SW480 (cell line): ENCODE measurements at regions not wholly inside any gene's neighbourhood (a gene's known extent, or its start where the extent isn't known, plus 50 kb on each side); places are given as distances from the start of the nearest gene placed in this dataset.

ENCODE experiments used
- DNase-seq: peaks from one replicate; pipeline ENCODE4 v3.0.0-alpha.2; 2016; ENCODE audit warnings: low spot score

DNA sequence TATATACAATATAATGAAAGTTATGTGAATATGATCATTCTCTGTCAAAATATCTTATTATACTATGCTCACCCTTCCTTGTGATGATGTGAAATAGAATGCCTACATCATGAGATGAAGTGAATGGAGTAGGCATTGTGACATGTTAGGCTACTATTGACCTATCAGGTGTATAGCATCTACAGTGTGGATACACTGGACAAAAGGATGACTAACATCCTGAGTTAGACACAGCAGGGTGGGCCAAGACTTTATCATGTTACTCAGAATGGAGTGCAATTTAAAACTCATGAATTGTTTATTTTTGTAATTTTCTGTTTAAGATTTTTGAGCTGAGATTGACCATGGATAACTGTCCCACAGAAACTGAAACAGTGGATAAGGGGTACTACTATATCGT is 53.4 kb upstream of the NAV3 start:
- DNase-seq: no peak

DNA sequence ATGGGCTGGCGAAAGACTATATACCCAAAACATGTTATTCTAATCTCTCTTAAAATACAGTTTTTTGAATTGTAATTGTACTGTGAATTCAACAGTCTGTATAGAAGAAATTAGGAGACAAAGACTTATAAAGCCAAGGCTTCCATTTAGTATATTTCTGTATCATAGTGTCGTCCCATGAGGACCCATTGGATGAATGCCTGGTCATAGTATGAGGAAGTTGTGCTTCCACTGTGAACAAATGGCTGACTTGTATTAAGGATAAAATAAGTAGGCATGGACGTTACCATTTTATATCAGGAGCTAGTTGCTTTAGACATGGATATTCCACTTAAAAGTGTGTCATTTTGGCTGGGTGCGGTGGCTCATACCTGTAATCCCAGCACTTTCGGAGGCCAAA is 55.9 kb upstream of the NAV3 start:
- no peak for DNase-seq

GRCh38 chr12:77772676-77773298 is 57.9 kb upstream of the NAV3 start:
- DNase-seq: no peak

DNA sequence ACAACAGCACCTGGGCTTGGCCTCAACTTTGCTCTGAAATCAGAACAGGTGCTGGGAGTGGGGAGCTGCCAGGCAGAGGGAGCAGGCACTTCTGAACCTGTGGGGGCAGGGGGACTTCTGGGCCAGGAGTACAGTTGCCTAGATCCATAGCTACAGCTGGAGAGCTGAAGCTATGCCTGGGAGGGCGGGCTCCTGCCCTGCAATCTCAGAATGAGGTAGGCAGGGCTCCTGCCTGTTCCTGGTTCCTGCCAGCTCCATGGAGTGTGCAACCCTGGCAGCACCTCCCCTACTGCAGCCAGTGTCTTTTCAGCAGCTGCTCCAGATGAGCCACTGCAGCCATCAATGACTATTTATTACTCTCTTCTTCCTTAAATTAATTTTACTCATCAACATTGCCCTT is 62.1 kb upstream of the NAV3 start:
- DNase-seq: no peak

- no peak for DNase-seq
Measured at GRCh38 chr12:77767756-77768343, 62.8 kb upstream of the NAV3 start.

DNA sequence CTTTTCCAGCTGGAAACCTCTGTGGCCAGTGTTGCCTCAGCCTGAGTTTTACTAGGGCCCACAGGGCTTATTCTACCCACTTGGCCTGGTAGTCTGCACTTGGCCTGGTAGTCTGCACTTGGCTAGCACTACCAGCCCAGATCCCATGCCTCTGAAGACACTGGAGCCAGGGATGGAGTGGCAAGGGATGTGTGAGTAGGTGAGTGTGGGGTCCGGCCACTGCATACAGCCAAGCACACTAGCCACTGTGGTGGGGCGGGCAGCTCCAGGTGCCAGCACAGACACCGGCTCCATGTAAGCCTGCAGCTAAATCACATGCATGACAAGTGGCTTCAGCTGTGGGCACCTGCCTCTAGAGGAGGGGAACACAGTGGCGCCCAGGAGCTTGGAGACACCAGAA is 63.4 kb upstream of the NAV3 start:
- DNase-seq: no peak

- DNase-seq: no peak
Measured at GRCh38 chr12:77766224-77766623, 64.5 kb upstream of the NAV3 start.

- no peak for DNase-seq
Measured at GRCh38 chr12:77761286-77761685, 69.4 kb upstream of the NAV3 start.

- DNase-seq: no peak
Measured at GRCh38 chr12:77760271-77761025, 70.2 kb upstream of the NAV3 start.

DNA sequence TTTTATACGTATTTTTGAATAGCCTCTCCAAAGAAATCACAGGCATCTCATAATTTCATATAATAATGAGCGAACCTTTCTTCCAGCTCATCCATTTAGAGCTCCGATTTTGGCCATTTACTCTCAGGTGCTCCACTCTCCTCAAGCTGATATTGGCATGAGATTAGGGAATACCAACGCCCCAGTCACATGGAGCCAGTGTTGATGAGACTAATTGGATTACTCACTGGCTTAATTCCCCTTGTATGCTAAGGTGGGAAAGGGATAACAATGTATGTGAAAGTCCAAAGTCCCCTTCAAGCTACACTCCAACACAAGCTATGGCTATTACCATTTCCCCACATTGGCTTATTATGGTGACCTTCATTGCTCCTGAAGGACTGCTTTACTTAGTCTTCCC is 76.6 kb upstream of the NAV3 start:
- DNase-seq: peak; percentile 25

GRCh38 chr12:77751939-77752338 is 78.8 kb upstream of the NAV3 start:
- DNase-seq: peak; percentile 77

GRCh38 chr12:77746096-77746495 is 84.6 kb upstream of the NAV3 start:
- peak; percentile 75 for DNase-seq

DNA sequence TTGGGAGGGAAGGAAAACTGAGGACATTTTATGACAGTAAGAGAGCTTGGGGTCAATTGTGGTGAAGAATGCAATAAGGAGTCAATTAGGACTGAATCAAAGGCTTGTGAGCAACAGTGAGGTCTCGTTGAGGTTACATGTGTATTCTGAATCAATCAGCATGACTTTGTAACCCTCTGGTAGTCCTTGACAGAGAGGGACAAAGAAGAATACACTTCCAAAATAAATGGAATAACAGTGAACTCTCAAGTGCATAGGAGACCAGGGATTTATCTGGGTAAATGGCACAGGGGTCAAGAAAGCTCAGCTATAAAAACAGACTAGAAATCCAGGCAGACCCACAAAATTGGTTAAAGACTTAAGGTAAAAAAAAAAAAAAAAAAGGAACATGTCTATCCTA is 85.1 kb upstream of the NAV3 start:
- DNase-seq: no peak

DNA sequence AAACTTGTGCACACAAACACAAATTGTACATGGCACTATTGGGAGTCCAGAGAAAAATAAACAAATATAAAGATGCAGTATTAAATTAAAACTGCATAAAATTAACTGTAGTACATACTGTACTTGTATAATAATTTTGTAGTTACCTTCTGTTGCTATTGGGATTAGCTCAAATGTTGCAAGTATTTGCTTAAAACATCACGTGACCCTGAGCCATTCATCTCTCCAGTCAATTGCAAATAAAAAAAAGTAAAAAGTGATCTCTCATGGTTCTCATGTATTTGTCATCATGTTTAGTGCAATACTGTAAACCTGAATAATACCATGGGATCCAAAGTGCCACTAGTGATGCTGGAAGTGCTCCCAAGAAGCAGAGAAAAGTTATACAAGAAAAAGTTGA is 88.1 kb upstream of the NAV3 start:
- DNase-seq: no peak

DNA sequence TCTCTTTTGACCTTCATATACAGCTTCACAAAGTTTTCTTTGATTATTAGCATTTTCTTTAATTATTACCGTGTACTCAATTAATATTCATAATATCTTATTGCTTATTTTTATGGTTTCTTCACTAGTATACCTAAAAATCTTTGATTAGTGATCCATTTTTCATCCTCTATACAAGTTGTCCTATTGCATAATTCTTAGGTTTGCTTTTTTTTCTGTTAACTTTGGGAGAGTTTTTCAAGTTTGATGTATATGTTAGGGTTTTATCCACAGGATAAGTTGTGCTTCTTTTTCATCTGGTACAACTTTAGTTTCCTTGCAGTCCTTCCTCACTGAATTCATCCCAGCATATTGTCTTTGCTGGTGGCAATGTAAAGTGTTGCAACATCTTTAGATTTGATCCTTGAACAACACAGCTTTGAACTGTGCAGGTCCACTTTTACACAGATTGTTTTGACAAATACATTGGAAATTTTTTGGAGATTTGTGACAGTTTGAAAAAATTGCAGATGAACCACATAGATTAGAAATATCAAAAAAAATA is 88.6 kb upstream of the NAV3 start:
- DNase-seq: no peak

DNA sequence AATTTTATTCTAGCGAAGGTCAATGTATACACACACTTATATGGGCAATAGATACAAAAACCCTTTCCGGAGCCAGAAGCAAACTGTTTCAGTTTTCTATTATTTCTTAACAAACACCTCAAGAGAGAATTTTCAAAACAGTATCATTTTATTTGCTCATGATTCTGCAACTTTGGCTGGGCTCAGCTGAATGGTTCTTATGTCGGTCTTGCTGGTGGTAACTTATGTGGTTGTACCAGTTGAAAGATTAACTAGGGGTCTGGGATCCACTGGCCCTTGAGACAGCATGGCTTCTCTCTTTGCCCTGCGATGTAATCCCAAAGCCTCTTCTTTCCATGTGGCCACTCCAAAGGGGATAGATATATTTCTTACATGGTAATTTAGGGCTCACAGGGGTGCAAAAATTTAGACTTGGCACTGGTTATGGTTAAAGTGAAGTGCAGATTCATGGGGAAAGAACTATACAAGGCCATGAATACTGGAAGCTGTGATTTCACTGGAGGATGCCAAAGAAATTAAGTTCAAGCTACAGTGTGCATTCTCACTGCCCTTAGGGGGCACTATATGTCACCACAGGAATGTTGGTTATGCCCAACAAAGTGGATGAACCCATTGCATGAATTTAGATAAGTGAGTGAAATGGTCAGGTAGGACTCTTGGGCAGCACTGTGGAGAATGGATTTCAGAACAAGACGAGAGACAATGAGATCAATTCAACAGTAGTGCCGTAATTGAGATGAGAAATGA is 94.3 kb upstream of the NAV3 start:
- no peak for DNase-seq

DNA sequence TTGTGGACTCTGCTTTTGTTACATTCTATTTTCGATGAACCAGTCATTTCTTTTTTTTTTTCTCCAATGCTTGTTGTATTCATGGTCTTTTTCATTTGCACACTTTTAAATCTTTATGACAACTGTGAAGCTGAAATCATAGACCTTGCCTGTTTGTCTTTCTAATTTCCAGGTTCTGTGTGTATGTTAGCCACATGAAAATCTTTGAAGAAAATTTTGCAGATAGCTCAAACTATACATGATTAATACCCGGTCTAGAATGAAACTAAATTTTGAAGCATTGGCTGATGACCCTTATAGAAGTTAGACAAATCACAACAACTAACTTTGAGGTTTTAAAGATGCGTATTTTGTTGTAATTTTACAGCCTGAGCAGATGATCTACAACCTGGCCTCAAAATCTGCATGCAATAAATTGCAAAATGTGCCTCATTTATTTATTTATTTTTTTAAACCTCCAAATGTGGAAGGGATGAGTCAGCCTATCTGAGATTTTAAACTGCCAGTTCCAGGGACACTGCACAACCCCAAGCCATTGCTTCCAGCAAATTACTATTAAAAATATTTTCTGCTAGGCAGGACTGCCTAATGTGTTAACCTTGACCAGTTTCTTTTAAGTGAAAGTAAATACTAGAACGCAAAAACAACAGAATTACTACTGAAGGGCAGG is 96.3 kb upstream of the NAV3 start:
- no peak for DNase-seq

- no peak for DNase-seq
Measured at GRCh38 chr12:77728018-77728417, 102.7 kb upstream of the NAV3 start.

DNA sequence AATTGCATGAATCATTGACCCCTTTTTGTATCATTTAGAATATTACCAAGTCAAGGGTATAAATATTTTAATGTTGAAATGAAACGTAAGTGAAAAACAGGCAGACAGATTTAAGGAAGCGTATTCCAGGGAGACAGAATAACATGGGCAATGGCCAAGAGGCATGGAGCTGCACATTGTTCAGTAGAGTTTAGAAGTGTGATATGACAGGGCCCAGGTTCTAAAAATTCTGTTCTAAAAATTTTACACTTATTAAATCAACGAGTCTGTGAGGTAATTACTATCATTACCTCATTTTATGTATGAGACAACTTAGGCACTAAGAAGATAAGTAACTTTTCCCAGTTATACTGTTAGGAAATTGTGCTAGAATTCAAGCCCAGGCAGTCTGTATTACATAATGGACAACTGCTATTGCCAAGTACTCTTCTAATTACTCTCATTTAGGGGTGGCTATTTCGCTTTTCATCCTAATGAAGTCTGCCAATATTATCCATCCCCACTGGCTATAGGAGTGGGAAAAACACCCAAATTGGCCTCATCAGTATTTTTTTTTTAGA is 103.2 kb upstream of the NAV3 start:
- no peak for DNase-seq

DNA sequence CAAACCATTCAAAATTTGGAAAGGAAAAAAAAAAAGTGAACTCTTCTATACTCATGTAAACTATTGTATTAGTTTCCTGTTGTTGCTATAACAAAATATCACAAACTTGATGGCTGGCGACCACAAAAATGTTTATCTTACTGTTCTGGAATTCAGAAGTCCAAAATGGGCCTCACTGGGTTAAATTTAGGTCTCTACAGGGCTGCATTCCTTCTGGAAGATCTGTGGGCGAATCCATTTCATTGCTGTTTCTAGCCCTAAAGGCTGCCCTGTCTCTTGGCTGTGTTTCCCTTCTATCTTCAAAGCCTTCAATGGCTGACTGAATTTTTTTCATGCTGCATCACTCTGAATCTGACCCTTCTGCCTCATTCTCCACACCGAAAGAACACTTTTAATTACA is 105.1 kb upstream of the NAV3 start:
- DNase-seq: no peak

GRCh38 chr12:77724367-77724957 is 106.2 kb upstream of the NAV3 start:
- DNase-seq: peak; percentile 68
